GM21723 (cell line): ENCODE measurements at regions not wholly inside any gene's neighbourhood (a gene's known extent, or its start where the extent isn't known, plus 50 kb on each side); places are given as distances from the start of the nearest gene placed in this dataset.
"Not testable (repeated sequence)": the region's sequence is repeated elsewhere in the genome, so short reads cannot be mapped to it uniquely, and the experiment has no call there.

Experiments used
- ATAC-seq: cut with Tn5 transposase; IDR thresholded peaks from one replicate; pipeline ENCODE4 v1.9.1; 2021; ENCODE audit warnings: mild to moderate bottlenecking, moderate library complexity; ENCODE audit not compliant: unreplicated experiment

GRCh38 chr3:177336873-177337450 lies 139.7 kb upstream of the TBL1XR1 start:
- no peak for ATAC-seq

DNA sequence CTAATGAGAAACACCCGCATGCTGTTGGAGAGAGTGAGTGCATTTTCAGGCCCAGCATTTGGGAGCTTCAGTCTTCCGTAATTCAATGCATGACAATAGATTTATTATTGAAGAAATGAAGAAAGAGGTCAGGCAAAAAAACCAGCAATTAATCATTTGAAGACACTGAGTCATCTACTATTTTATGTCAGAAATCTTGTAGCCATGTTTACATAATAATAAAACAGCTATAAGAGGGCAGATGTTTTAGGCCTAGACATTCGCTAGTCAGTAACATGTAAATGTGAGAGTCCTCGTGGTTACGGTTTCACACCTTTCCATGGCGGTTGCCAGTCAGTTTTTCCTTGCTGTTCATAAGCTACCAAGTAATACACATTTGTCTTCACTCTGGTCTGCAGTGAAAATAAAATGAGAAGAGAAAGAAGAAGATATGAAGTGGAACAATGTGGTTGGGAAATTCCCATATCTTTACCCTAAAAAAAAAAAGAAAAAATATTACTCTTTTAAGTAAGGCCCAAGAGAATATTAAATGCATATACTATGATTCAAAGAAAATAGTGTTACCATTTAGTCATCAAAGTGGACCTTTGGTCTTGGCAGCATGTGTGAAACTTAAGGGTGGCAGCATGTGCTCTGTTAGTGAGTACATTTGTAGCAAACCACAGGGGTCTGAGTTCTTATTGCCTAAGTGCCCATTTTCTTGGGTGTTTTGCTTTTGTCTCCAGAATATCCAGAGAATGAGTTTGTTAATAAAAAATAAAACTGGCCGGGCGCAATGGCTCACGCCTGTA lies 140.5 kb upstream of the TBL1XR1 start:
- ATAC-seq, result peak; percentile 79

GRCh38 chr3:177338697-177339219 lies 141.5 kb upstream of the TBL1XR1 start:
- peak; percentile 40 for ATAC-seq

DNA sequence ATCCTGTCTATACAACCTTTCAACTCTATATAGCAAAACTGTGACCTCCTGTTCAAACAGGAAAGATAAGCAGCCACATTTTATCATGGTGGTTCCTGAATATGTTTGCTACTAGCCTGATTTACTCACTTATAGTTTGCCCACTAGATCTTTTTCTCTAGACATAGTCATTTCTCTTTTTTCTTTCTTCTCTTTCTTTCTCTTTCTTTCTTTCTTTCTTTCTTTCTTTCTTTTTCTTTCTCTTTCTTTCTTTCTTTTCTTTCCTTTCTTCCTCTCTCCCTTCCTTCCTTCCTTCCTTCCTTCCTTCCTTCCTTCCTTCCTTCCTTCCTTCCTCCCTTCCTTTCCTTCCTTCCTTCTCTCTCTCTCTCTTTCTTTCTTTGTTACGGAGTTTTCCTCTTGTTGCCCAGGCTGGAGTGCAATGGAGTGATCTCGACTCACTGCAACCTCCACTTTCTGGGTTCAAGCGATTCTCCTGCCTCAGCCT lies 142.0 kb upstream of the TBL1XR1 start:
- peak; percentile 13 for ATAC-seq

DNA sequence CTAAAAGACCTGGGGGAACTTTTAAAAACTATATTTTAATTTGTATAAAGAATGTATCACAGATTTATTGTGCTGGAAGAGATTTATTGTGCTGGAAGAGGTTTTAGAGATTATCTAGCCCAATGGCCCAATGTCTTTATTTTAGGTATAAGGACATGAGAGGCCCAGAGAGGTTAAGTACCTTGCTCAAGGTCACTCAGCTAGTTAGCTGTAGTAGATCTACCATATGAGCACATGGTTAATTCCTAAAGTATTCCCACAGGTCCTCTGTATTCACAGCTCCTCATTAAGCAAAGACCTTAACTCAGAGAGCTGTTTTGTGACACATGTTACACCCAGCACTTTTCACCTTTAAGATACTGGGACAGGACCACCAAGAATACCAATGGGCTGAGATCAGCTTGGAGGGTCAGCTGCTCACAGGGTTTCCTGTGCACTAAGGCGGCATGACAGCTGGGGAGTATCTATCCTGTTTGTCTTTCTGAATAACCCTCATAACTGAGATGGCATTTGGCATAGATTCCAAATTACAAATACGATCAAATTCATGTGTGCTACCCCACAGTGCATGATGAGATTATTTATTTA lies 143.1 kb upstream of the TBL1XR1 start:
- ATAC-seq, result no peak

- no peak for ATAC-seq
These were observed 144.6 kb upstream of the TBL1XR1 start for GRCh38 chr3:177341736-177342419.

DNA sequence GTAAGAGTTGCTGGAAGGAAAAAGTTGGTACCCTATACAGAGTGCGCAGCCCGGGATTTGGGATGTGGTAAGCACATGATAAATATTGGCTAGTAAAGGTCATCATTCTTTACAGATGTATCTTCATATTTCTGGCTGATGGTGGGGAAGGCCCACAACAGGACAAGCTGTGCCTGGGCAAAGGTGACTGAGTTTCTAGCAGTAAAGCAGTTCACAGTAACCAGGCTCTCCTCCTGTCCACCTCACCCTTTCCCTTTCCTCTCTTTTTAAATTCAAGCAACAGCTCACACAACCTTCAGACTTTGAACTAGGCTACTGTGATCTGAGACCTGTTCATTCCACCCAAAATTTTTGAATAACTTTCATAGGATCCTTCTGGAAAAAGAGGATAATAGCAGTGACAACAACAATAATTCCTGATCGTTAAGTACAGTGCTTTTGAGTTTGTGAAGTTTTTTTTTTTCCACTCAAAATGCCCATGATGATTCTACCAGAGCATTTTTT lies 145.9 kb upstream of the TBL1XR1 start:
- no peak for ATAC-seq

DNA sequence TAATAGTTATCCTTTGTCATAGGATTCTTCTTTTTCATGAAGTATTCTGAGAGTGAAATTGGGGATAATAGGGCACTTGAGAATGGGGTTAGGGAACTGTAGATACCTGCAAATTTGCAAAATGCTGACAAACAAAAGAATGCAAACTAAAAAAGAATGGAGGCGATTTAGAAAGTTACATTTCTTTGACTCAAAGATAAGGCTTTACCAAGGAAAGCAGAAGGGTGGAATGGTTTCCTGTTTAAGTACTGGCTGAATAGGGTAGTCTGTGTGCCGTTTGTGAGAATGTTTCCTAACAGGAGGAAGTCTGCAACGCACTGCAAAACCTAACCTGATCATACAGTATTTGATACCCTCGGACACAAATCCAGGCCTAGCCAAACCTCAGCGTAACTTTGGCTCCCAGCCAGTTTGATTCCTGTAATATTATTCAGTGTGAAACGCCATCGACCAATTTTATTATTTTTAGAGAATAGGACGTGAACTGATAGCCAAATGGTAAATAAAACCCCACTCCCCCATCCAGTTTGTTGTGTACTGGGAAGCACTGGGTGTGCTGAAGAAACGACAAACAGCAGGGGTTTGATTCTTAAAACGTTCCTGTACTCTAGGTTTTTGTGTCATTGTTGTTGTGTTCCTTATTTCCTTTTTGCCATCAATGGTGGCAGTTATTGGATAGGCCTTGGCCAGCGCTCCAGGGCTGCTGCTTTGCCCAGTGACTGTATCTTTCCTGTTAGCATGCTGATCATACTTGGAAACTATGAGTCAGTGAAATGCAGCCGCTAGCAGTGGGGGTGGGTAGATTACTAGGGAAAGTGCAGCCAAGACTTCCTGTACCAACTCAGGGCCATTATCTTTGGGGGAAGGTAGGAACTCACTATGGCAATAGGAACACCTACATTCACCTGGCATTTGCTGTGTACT lies 148.0 kb upstream of the TBL1XR1 start:
- peak; percentile 88 for ATAC-seq

GRCh38 chr3:177345973-177346503 lies 148.8 kb upstream of the TBL1XR1 start:
- ATAC-seq, result peak; percentile 12

DNA sequence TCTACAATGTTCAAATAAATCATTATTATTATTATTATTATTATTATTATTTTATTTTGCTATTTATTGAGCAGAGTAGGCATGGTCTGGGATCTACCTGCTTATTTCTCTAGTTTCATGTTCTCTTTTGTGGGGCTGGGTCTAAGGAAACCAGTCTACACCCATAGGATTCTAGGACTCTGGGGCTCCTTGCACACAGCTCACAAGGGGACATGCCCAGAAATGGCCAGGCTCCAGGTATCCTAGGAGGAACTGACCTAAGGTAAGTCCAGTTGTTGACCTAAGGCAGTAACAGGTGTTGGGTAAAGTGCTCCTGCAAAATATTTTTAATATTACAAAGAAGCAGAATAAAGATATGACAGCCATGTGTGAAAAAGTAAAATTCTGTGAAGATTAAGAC lies 149.6 kb upstream of the TBL1XR1 start:
- no peak for ATAC-seq

DNA sequence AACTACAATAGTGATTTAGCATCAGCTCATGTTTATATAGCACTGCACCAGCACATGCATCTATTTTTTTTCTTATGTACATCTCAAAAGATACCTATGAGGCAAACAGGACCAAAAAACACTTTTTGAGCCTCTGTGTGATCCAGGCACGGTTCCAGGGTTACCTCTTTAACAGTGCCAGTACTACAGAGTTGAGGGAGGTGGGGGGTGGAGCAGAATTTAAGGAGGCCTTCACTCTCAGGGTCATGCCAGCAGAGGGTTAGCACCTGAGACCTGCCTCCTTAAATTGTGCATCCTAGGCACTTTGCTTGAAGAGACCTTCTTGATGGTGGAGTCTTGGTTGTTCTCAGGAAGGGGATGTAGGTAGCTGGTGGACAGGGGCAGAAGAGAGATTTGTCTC lies 150.3 kb upstream of the TBL1XR1 start:
- ATAC-seq, result no peak

DNA sequence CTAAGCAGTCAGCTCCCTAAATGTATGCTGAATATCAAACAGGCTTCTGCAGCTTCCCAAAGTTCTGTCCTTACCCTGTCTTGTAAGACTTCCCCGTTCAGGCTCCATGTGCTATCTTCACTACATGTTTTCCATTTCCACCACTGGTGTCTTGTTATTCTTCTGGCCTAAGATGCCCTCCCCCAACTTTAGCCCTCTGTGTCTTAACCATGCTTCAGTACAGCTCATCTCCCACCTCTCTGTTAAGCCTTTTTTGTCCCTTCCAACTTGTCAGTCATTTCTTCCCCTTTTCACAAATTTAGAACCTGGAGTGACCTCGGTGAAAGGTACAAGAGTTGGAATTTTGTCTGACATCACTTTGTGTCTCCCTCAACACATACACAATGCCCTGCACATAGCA lies 151.7 kb upstream of the TBL1XR1 start:
- ATAC-seq, result no peak

- no peak for ATAC-seq
These were observed 152.1 kb upstream of the TBL1XR1 start for GRCh38 chr3:177349384-177349783.

GRCh38 chr3:177350121-177350520 lies 152.8 kb upstream of the TBL1XR1 start:
- no peak for ATAC-seq

DNA sequence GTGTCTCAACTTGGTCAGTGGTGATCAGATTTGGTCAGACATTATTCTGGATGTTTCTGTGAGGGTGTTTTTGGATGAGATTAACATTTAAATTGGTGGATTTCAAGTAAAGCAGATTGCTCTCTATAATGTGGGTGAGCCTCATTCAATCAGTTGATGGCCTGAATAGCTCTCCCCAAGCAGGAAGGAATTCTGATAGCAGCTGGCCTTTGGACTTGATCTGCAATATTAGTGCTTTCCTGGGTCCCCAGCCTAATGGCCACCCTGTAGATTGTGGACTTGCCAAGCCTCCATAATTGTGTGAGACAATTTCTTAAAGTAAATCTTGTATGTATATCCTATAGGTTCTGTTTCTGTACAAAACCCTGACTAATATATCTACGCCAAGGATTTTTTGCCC lies 153.9 kb upstream of the TBL1XR1 start:
- ATAC-seq, result no peak

DNA sequence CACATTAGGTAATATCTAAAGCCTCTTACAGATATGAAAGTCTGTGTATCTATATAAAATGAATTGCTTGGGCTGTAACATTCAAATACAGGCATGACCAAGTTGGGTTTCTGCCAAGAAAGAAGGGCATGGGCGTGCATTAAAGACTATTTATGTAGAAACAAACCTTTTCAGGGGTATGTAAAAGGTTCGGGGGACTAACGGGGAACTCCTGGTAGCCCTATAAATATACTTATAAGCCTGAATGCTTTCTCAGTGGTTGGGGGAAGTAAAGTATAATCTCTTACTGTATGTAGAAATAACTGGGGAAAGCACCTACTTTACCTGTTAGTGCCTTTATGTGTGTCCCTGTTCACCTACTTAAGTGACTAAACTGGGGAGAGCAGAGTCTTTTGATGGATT lies 154.5 kb upstream of the TBL1XR1 start:
- ATAC-seq, result peak; percentile 97

- ATAC-seq, result peak; percentile 5
These were observed 155.1 kb upstream of the TBL1XR1 start for GRCh38 chr3:177352424-177352823.

DNA sequence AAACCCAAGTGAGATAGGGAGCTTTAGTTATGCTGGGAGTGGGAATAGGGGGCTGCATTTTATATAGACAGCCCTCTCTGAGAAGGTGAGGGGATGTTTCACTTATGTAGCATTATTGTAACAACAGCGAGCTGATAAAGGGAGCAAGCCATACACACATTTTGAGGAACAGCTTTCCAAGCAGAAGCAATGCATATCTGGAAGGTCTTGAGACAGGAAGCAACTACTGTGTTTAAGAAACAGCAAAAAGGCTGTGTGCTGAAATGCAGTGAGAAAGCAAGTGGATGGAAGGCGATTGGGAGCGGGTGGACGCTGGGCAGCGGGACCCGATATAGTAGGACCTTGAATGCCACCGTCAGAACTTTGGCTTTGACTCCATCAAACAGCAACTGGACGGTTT lies 155.9 kb upstream of the TBL1XR1 start:
- ATAC-seq, result no peak

GRCh38 chr3:177353879-177354278 lies 156.6 kb upstream of the TBL1XR1 start:
- ATAC-seq, result not testable (repeated sequence)

DNA sequence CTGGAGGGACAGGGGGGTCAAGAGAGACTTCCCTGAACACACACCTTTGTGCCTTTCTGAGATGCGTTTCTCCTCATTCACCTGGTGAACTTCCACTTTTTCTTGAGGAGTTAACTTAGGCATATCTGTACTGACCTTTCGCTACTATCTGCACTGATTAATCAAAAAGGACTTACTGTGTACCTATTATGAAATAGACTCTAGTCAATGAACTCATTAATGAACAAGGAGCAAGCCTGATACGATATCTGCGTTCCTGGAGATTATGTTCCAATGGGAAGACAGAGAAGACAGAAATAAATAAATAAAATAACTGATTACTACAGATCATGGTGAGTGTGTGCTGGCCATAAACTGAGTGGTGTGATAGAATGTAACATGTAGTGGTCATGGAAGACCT lies 157.2 kb upstream of the TBL1XR1 start:
- no peak for ATAC-seq
